CD14-positive monocyte (primary cell): ENCODE measurements at regions not wholly inside any gene's neighbourhood (a gene's known extent, or its start where the extent isn't known, plus 50 kb on each side); places are given as distances from the start of the nearest gene placed in this dataset.

Experiments used
- DNase-seq, 3 donors: peaks; one replicate each; pipeline ENCODE4 v3.0.0-alpha.2; 2011 to 2022
- H2AFZ ChIP-seq: 2 replicates; pipeline ENCODE4 v1.6.0; 2012; ENCODE audit warnings: mild to moderate bottlenecking, low read depth, low read length, inconsistent platforms; ENCODE audit not compliant: insufficient read depth, poor library complexity, severe bottlenecking
- H3K27ac ChIP-seq, 2 donors: 1 replicate in 1 of 2; 2 replicates in 1 of 2; pipeline ENCODE4 v1.5.1; 2012 to 2013; ENCODE audit warnings: low read length in 2 of 2, control low read depth in 1 of 2, inconsistent platforms in 1 of 2, low read depth in 1 of 2, mild to moderate bottlenecking in 1 of 2
- H3K27me3 ChIP-seq, 2 donors: one replicate each; pipeline versions ENCODE4 v1.6.0 to v1.6.1; 2011 to 2013; ENCODE audit warnings: low read length in 2 of 2; ENCODE audit not compliant: control insufficient read depth in 2 of 2, insufficient read depth in 2 of 2
- H3K36me3 ChIP-seq, 2 donors: replicated peaks in 1 of 2; 1 replicate in 1 of 2; 2 replicates in 1 of 2; pipeline versions ENCODE4 v1.5.1 to v1.6.1; 2012 to 2013; ENCODE audit warnings: low read length in 2 of 2, control low read depth in 1 of 2, inconsistent platforms in 1 of 2, mild to moderate bottlenecking in 1 of 2; ENCODE audit not compliant: insufficient read depth in 2 of 2, control insufficient read depth in 1 of 2
- H3K4me1 ChIP-seq, 2 donors: 1 replicate in 1 of 2; 2 replicates in 1 of 2; pipeline versions ENCODE4 v1.5.1 to v1.6.1; 2012 to 2013; ENCODE audit warnings: low read length in 2 of 2, control low read depth in 1 of 2, inconsistent platforms in 1 of 2, mild to moderate bottlenecking in 1 of 2, moderate library complexity in 1 of 2; ENCODE audit not compliant: insufficient read depth in 2 of 2, control insufficient read depth in 1 of 2
- H3K4me2 ChIP-seq: replicated peaks from 2 replicates; pipeline ENCODE3; 2012; ENCODE audit warnings: low read length, moderate library complexity, mild to moderate bottlenecking; ENCODE audit not compliant: poor library complexity, severe bottlenecking; ENCODE audit errors: extremely low read depth
- H3K4me3 ChIP-seq, 3 experiments: fragments of 200-600 bp in 1 of 3; sonication (generic) in 1 of 3; replicated peaks in 1 of 3; 1 replicate in 2 of 3; 2 replicates in 1 of 3; pipeline ENCODE4 v1.5.1; 2011 to 2013; ENCODE audit warnings: low read length in 3 of 3, mild to moderate bottlenecking in 3 of 3, control low read depth in 2 of 3, low read depth in 2 of 3, inconsistent platforms in 1 of 3, moderate library complexity in 1 of 3
- H3K79me2 ChIP-seq: 2 replicates; pipeline ENCODE4 v1.6.0; 2012; ENCODE audit warnings: mild to moderate bottlenecking, control low read depth, inconsistent platforms, low read length, moderate library complexity; ENCODE audit not compliant: insufficient read depth
- H3K9ac ChIP-seq: 2 replicates; pipeline ENCODE4 v1.6.0; 2017; ENCODE audit warnings: low read length, mild to moderate bottlenecking; ENCODE audit not compliant: insufficient read depth, poor library complexity, severe bottlenecking
- H3K9me3 ChIP-seq, 2 donors: replicated peaks in 1 of 2; 1 replicate in 1 of 2; 2 replicates in 1 of 2; pipeline versions ENCODE4 v1.5.1 to v1.6.1; 2012 to 2013; ENCODE audit warnings: low read length in 2 of 2, control low read depth in 1 of 2; ENCODE audit not compliant: control insufficient read depth in 1 of 2, insufficient read depth in 1 of 2
- H4K20me1 ChIP-seq: 2 replicates; pipeline ENCODE4 v1.6.0; 2012; ENCODE audit warnings: mild to moderate bottlenecking, low read length, control low read depth, moderate library complexity; ENCODE audit not compliant: insufficient read depth
- H3K27ac Mint-ChIP-seq, 7 donors: one replicate each; pipeline ENCODE4 v1.8.0; 2020; ENCODE audit warnings: mild to moderate bottlenecking in 7 of 7, mixed read lengths in 7 of 7, moderate library complexity in 6 of 7, inconsistent platforms in 2 of 7
- H3K27me3 Mint-ChIP-seq, 3 donors: one replicate each; pipeline ENCODE4 v1.8.0; 2021 to 2022; ENCODE audit warnings: low read depth in 3 of 3, mild to moderate bottlenecking in 3 of 3, mixed read lengths in 3 of 3, moderate library complexity in 3 of 3, inconsistent platforms in 1 of 3
- H3K36me3 Mint-ChIP-seq, 2 donors: one replicate each; pipeline ENCODE4 v1.8.0; 2020; ENCODE audit warnings: mixed read lengths in 2 of 2, inconsistent platforms in 1 of 2, mild to moderate bottlenecking in 1 of 2
- H3K4me1 Mint-ChIP-seq: one replicate; pipeline ENCODE4 v1.8.0; 2020; ENCODE audit warnings: mild to moderate bottlenecking, mixed read lengths
- H3K4me3 Mint-ChIP-seq, 2 donors: one replicate each; pipeline ENCODE4 v1.8.0; 2020; ENCODE audit warnings: mild to moderate bottlenecking in 2 of 2, mixed read lengths in 2 of 2, moderate library complexity in 1 of 2
- H3K9me3 Mint-ChIP-seq, 7 donors: one replicate each; pipeline ENCODE4 v1.8.0; 2020 to 2022; ENCODE audit warnings: mixed read lengths in 7 of 7, mild to moderate bottlenecking in 6 of 7, moderate library complexity in 6 of 7, inconsistent platforms in 2 of 7
- WGBS: methylation state at CpG from one replicate; pipeline ENCODE4 v1.1.5; 2013; ENCODE audit warnings: missing lambda C conversion rate; ENCODE audit not compliant: insufficient coverage; 5-methylcytosine and 5-hydroxymethylcytosine counted together
- intact Hi-C, 2 donors: fragments of 100-400 bp; cut with micrococcal nuclease; formaldehyde crosslinking; loops; one replicate each; pipeline versions ENCODE4 v1.15.0 to v1.15.1; 2023
- TF ChIP-seq, protein P1 (sequence below): fragments of 200-600 bp; IDR thresholded peaks from one replicate; pipeline ENCODE4 v1.8.0; 2022; ENCODE audit warnings: antibody characterized with exemption, mild to moderate bottlenecking

DNA sequence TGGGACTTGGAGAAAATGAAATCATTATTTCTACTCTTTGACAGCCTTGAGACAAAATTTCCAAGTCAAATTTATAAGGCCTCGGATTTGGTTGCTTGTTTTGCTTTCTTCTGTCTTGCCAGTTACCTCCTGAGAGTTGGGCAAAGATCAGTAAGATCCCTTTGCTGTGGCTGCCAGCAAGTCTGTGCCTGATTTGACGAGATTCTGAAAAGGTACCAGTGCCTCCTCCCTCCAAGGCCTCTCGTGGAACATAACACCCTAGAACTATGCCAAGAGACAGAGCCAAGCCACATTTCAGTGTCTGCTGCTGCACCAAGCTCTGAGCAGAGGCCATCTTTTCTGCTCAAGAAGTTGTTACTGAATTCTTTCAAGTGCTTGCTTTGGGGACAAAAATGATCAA, 61.0 kb downstream of the GTPBP8 start:
- Histone ChIP-seq H2AFZ (peak overlapping the region; percentile 41), H3K4me3 (peak overlapping the region in 1 of 3 experiments; percentile 32), H3K27me3 (no peaks in the 10 kb centered on the region), H3K79me2 (no peaks in the 10 kb centered on the region), H3K4me2 (peak overlapping the region; percentile 43), H3K9me3 (no peaks in the 10 kb centered on the region), H3K9ac (no peak overlapping the region), H4K20me1 (no peaks in the 10 kb centered on the region), H3K4me1 (peaks cover 56 to 59% of the 10 kb centered on the region in 2 donors), H3K27ac (no peak overlapping the region), H3K36me3 (no peaks in the 10 kb centered on the region)
- no peak for DNase-seq
- no peaks in the 10 kb centered on the region for H3K36me3 Mint-ChIP-seq
- no peaks in the 10 kb centered on the region for H3K4me1 Mint-ChIP-seq
- H3K27ac Mint-ChIP-seq = peak overlapping the region in 2 of 7 donors; percentile 50 to 53
- WGBS = 100% methylated on average over 3 of the region's 3 CpGs
- no peak overlapping the region for H3K4me3 Mint-ChIP-seq
- intact Hi-C loops = loop anchor here (1.0 to 10.0 kb wide), 4 partner anchors 237 to 576 kb away; no protein-coding TSS in a partner anchor
- TF ChIP-seq, protein P1, sequence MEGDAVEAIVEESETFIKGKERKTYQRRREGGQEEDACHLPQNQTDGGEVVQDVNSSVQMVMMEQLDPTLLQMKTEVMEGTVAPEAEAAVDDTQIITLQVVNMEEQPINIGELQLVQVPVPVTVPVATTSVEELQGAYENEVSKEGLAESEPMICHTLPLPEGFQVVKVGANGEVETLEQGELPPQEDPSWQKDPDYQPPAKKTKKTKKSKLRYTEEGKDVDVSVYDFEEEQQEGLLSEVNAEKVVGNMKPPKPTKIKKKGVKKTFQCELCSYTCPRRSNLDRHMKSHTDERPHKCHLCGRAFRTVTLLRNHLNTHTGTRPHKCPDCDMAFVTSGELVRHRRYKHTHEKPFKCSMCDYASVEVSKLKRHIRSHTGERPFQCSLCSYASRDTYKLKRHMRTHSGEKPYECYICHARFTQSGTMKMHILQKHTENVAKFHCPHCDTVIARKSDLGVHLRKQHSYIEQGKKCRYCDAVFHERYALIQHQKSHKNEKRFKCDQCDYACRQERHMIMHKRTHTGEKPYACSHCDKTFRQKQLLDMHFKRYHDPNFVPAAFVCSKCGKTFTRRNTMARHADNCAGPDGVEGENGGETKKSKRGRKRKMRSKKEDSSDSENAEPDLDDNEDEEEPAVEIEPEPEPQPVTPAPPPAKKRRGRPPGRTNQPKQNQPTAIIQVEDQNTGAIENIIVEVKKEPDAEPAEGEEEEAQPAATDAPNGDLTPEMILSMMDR = no peak
- H3K9me3 Mint-ChIP-seq = peaks cover 0 to 8% (median 2%) of the 10 kb centered on the region in 7 donors
- no peaks in the 10 kb centered on the region for H3K27me3 Mint-ChIP-seq

GRCh38 chr3:113053169-113053568, 62.4 kb downstream of the GTPBP8 start:
- Histone ChIP-seq H3K27ac (peak overlapping the region in 1 of 2 donors; percentile 72), H4K20me1 (no peaks in the 10 kb centered on the region), H3K79me2 (no peaks in the 10 kb centered on the region), H3K9me3 (no peaks in the 10 kb centered on the region), H3K9ac (no peak overlapping the region), H3K4me1 (peaks cover 66 to 71% of the 10 kb centered on the region in 2 donors), H3K27me3 (no peaks in the 10 kb centered on the region), H3K36me3 (no peaks in the 10 kb centered on the region), H2AFZ (no peak overlapping the region), H3K4me2 (peak overlapping the region; percentile 21), H3K4me3 (peak overlapping the region in 1 of 3 experiments; percentile 31)
- Mint-ChIP-seq H3K4me1 (no peaks in the 10 kb centered on the region), H3K4me3 (no peak overlapping the region), H3K27ac (peak overlapping the region in 6 of 7 donors; percentile 18 to 84 (median 62)), H3K9me3 (peaks cover 0 to 3% (median 0%) of the 10 kb centered on the region in 7 donors), H3K36me3 (no peaks in the 10 kb centered on the region), H3K27me3 (no peaks in the 10 kb centered on the region)
- intact Hi-C loops = loop anchor here in 1 of 2 donors (5.0 to 10.0 kb wide), 2 partner anchors 522 to 574 kb away; no protein-coding TSS in a partner anchor
- DNase-seq = peak in 1 of 3 donors; percentile 4
- no CpG with 5 or more reads among the region's 3 CpGs for WGBS
- TF ChIP-seq, protein P1 = no peak
